Trophoblast cell (in vitro differentiated cells and primary cell): ENCODE measurements at regions not wholly inside any gene's neighbourhood (a gene's known extent, or its start where the extent isn't known, plus 50 kb on each side); places are given as distances from the start of the nearest gene placed in this dataset.

Source experiments
- DNase-seq, 2 donors: peaks; one replicate each; pipeline ENCODE4 v3.0.0-alpha.2; 2016
- H2AFZ ChIP-seq: 2 replicates; pipeline ENCODE4 v1.6.1; 2013; ENCODE audit warnings: low read length, moderate library complexity, mild to moderate bottlenecking; ENCODE audit not compliant: insufficient read depth, poor library complexity
- H2AK5ac ChIP-seq: 2 replicates; pipeline ENCODE4 v1.6.1; 2013; ENCODE audit warnings: mild to moderate bottlenecking, low read length
- H2BK120ac ChIP-seq: 2 replicates; pipeline ENCODE4 v1.6.1; 2013; ENCODE audit warnings: low read length, mild to moderate bottlenecking, moderate library complexity; ENCODE audit not compliant: insufficient read depth, poor library complexity
- H2BK12ac ChIP-seq: 2 replicates; pipeline ENCODE4 v1.6.1; 2013; ENCODE audit warnings: mild to moderate bottlenecking, low read length, moderate library complexity
- H2BK5ac ChIP-seq: 2 replicates; pipeline ENCODE4 v1.6.1; 2013; ENCODE audit warnings: low read length, low read depth, moderate library complexity, mild to moderate bottlenecking; ENCODE audit not compliant: poor library complexity
- H3K14ac ChIP-seq: 2 replicates; pipeline ENCODE4 v1.6.1; 2013; ENCODE audit warnings: mild to moderate bottlenecking, low read length
- H3K18ac ChIP-seq: 2 replicates; pipeline ENCODE4 v1.6.1; 2013; ENCODE audit warnings: mild to moderate bottlenecking, low read length
- H3K23ac ChIP-seq: 2 replicates; pipeline ENCODE4 v1.6.1; 2013; ENCODE audit warnings: low read length
- H3K27ac ChIP-seq: 2 replicates; pipeline ENCODE4 v1.5.1; 2013; ENCODE audit warnings: low read depth, mild to moderate bottlenecking, inconsistent platforms, low read length, moderate library complexity
- H3K27me3 ChIP-seq: 2 replicates; pipeline ENCODE4 v1.6.1; 2013; ENCODE audit warnings: inconsistent platforms, mild to moderate bottlenecking, low read length, moderate library complexity; ENCODE audit not compliant: insufficient read depth
- H3K36me3 ChIP-seq, 2 experiments: 1 replicate in 1 of 2; 2 replicates in 1 of 2; pipeline ENCODE4 v1.6.1; 2013; ENCODE audit warnings: low read length in 2 of 2, mild to moderate bottlenecking in 2 of 2, moderate library complexity in 1 of 2; ENCODE audit not compliant: insufficient read depth in 2 of 2, control insufficient read depth in 1 of 2
- H3K4ac ChIP-seq: 2 replicates; pipeline ENCODE4 v1.6.1; 2013; ENCODE audit warnings: low read depth, mild to moderate bottlenecking, low read length, moderate library complexity
- H3K4me1 ChIP-seq, 2 experiments: 1 replicate in 1 of 2; 2 replicates in 1 of 2; pipeline ENCODE4 v1.6.1; 2013; ENCODE audit warnings: low read length in 2 of 2, mild to moderate bottlenecking in 2 of 2, moderate library complexity in 1 of 2; ENCODE audit not compliant: insufficient read depth in 2 of 2, control insufficient read depth in 1 of 2
- H3K4me2 ChIP-seq: 2 replicates; pipeline ENCODE4 v1.6.1; 2013; ENCODE audit warnings: inconsistent platforms, mild to moderate bottlenecking, low read length, moderate library complexity
- H3K4me3 ChIP-seq: 2 replicates; pipeline ENCODE4 v1.5.1; 2013; ENCODE audit warnings: mild to moderate bottlenecking, low read depth, low read length, inconsistent platforms
- H3K79me1 ChIP-seq: one replicate; pipeline ENCODE4 v1.6.1; 2013; ENCODE audit warnings: low read length
- H3K79me2 ChIP-seq: 2 replicates; pipeline ENCODE4 v1.6.1; 2013; ENCODE audit warnings: low read length, mild to moderate bottlenecking; ENCODE audit not compliant: control insufficient read depth, insufficient read depth, poor library complexity
- H3K9ac ChIP-seq: 2 replicates; pipeline ENCODE4 v1.6.1; 2013; ENCODE audit warnings: mild to moderate bottlenecking, low read length
- H3K9me3 ChIP-seq: 2 replicates; pipeline ENCODE4 v1.6.1; 2013; ENCODE audit warnings: low read depth, mild to moderate bottlenecking, control low read depth, inconsistent platforms, low read length; ENCODE audit not compliant: insufficient read depth
- H4K12ac ChIP-seq: 2 replicates; pipeline ENCODE4 v1.6.1; 2013; ENCODE audit warnings: low read depth, mild to moderate bottlenecking, low read length, moderate library complexity
- H4K8ac ChIP-seq: 2 replicates; pipeline ENCODE4 v1.6.1; 2013; ENCODE audit warnings: low read depth, mild to moderate bottlenecking, low read length, moderate library complexity
- H4K91ac ChIP-seq: one replicate; pipeline ENCODE4 v1.6.1; 2013; ENCODE audit warnings: low read depth, mild to moderate bottlenecking, low read length, moderate library complexity
- WGBS: extraction: QIAGEN DNeasy Blood & Tissue Kit; methylation state at CpG from one replicate; pipeline ENCODE4 v1.1.7; 2013; ENCODE audit warnings: missing lambda C conversion rate; ENCODE audit not compliant: insufficient read length, insufficient coverage; ENCODE audit errors: extremely low coverage; 5-methylcytosine and 5-hydroxymethylcytosine counted together

GRCh38 chr9:85283421-85283820, 458.3 kb downstream of the AGTPBP1 start:
- no peaks in the 10 kb centered on the region for H3K36me3 ChIP-seq
- no peak overlapping the region for H2BK120ac ChIP-seq
- no peak overlapping the region for H4K8ac ChIP-seq
- no peaks in the 10 kb centered on the region for H3K9me3 ChIP-seq
- H3K9ac ChIP-seq: no peak overlapping the region
- H3K4ac ChIP-seq: no peak overlapping the region
- H3K14ac ChIP-seq: no peak overlapping the region
- DNase-seq: no peak
- no peak overlapping the region for H3K27ac ChIP-seq
- H3K27me3 ChIP-seq: no peaks in the 10 kb centered on the region
- H3K18ac ChIP-seq: no peak overlapping the region
- H2BK5ac ChIP-seq: no peak overlapping the region
- no peak overlapping the region for H3K4me2 ChIP-seq
- no peak overlapping the region for H2AK5ac ChIP-seq
- H3K23ac ChIP-seq: no peak overlapping the region
- H2BK12ac ChIP-seq: no peak overlapping the region
- H2AFZ ChIP-seq: no peak overlapping the region
- H3K79me2 ChIP-seq: no peaks in the 10 kb centered on the region
- H4K91ac ChIP-seq: no peak overlapping the region
- H3K79me1 ChIP-seq: peaks cover 2% of the 10 kb centered on the region
- no peak overlapping the region for H4K12ac ChIP-seq
- no peak overlapping the region for H3K4me3 ChIP-seq
- no CpG with 5 or more reads among the region's 3 CpGs for WGBS
- no peaks in the 10 kb centered on the region for H3K4me1 ChIP-seq

GRCh38 chr9:85278769-85279168, 463.0 kb downstream of the AGTPBP1 start:
- Histone ChIP-seq H2BK120ac (no peak overlapping the region), H3K9me3 (no peaks in the 10 kb centered on the region), H3K27me3 (no peaks in the 10 kb centered on the region), H3K79me2 (no peaks in the 10 kb centered on the region), H3K9ac (no peak overlapping the region), H3K14ac (no peak overlapping the region), H3K79me1 (no peaks in the 10 kb centered on the region), H2AK5ac (no peak overlapping the region), H3K4ac (no peak overlapping the region), H3K4me3 (no peak overlapping the region), H2BK12ac (no peak overlapping the region), H4K91ac (no peak overlapping the region), H4K8ac (no peak overlapping the region), H2AFZ (no peak overlapping the region), H3K18ac (no peak overlapping the region), H2BK5ac (no peak overlapping the region), H4K12ac (no peak overlapping the region), H3K27ac (no peak overlapping the region), H3K4me2 (no peak overlapping the region), H3K36me3 (no peaks in the 10 kb centered on the region), H3K4me1 (no peaks in the 10 kb centered on the region), H3K23ac (no peak overlapping the region)
- no peak for DNase-seq
- 100% methylated on average over 1 of the region's 4 CpGs for WGBS

- H3K9me3 ChIP-seq: no peaks in the 10 kb centered on the region
- no peak overlapping the region for H3K9ac ChIP-seq
- no peak overlapping the region for H3K23ac ChIP-seq
- no peak overlapping the region for H2AK5ac ChIP-seq
- no peak overlapping the region for H3K14ac ChIP-seq
- no peak overlapping the region for H3K27ac ChIP-seq
- no peaks in the 10 kb centered on the region for H3K4me1 ChIP-seq
- no peaks in the 10 kb centered on the region for H3K27me3 ChIP-seq
- no peak for DNase-seq
- no peaks in the 10 kb centered on the region for H3K79me2 ChIP-seq
- H4K8ac ChIP-seq: no peak overlapping the region
- no peaks in the 10 kb centered on the region for H3K79me1 ChIP-seq
- H3K4me3 ChIP-seq: no peak overlapping the region
- H2BK5ac ChIP-seq: no peak overlapping the region
- H3K4me2 ChIP-seq: no peak overlapping the region
- no peak overlapping the region for H2BK12ac ChIP-seq
- WGBS: no CpG with 5 or more reads among the region's 4 CpGs
- no peak overlapping the region for H4K12ac ChIP-seq
- H2AFZ ChIP-seq: no peak overlapping the region
- no peak overlapping the region for H3K4ac ChIP-seq
- H3K18ac ChIP-seq: no peak overlapping the region
- no peak overlapping the region for H2BK120ac ChIP-seq
- H3K36me3 ChIP-seq: no peaks in the 10 kb centered on the region
- no peak overlapping the region for H4K91ac ChIP-seq
Measured at GRCh38 chr9:85276741-85277140, 465.0 kb downstream of the AGTPBP1 start.

GRCh38 chr9:85269811-85270210, 471.9 kb downstream of the AGTPBP1 start:
- peaks cover 2% of the 10 kb centered on the region for H3K79me1 ChIP-seq
- no peak overlapping the region for H3K18ac ChIP-seq
- H2AK5ac ChIP-seq: no peak overlapping the region

More at GRCh38 chr9:85269811-85270210, 471.9 kb downstream of the AGTPBP1 start:
- Histone ChIP-seq H3K27ac (no peak overlapping the region), H4K8ac (no peak overlapping the region), H2AFZ (no peak overlapping the region), H3K9ac (no peak overlapping the region), H3K4me1 (peaks cover 0 to under 1% of the 10 kb centered on the region in 2 experiments), H3K9me3 (no peaks in the 10 kb centered on the region), H3K79me2 (no peaks in the 10 kb centered on the region), H3K14ac (no peak overlapping the region), H4K91ac (no peak overlapping the region), H2BK120ac (no peak overlapping the region), H3K27me3 (no peaks in the 10 kb centered on the region), H3K4me3 (no peak overlapping the region), H3K4me2 (no peak overlapping the region), H2BK12ac (no peak overlapping the region), H3K36me3 (no peaks in the 10 kb centered on the region), H3K23ac (no peak overlapping the region), H4K12ac (no peak overlapping the region), H3K4ac (no peak overlapping the region), H2BK5ac (no peak overlapping the region)
- DNase-seq: no peak
- no CpG with 5 or more reads among the region's 7 CpGs for WGBS
